H9 (cell line): ENCODE measurements at regions not wholly inside any gene's neighbourhood (a gene's known extent, or its start where the extent isn't known, plus 50 kb on each side); places are given as distances from the start of the nearest gene placed in this dataset.

Experiments
- DNase-seq: peaks from one replicate; pipeline ENCODE4 v3.0.0-alpha.2; 2017
- H2AFZ ChIP-seq: one replicate; pipeline ENCODE4 v1.6.1; 2013; ENCODE audit warnings: mild to moderate bottlenecking, low read length, control low read depth, moderate library complexity
- H2AK5ac ChIP-seq: 2 replicates; pipeline ENCODE4 v1.6.1; 2013; ENCODE audit warnings: low read length, control low read depth, mixed read lengths; ENCODE audit not compliant: insufficient read length
- H2BK120ac ChIP-seq: one replicate; pipeline ENCODE4 v1.6.1; 2013; ENCODE audit warnings: low read depth, mild to moderate bottlenecking, low read length, control low read depth, inconsistent platforms; ENCODE audit not compliant: poor library complexity, severe bottlenecking
- H2BK12ac ChIP-seq: 2 replicates; pipeline ENCODE4 v1.6.1; 2013; ENCODE audit warnings: low read length, control low read depth, mixed read lengths, low read depth; ENCODE audit not compliant: insufficient read length
- H2BK15ac ChIP-seq: 2 replicates; pipeline ENCODE4 v1.6.1; 2013; ENCODE audit warnings: low read depth, low read length, control low read depth
- H2BK20ac ChIP-seq: one replicate; pipeline ENCODE4 v1.6.1; 2013; ENCODE audit warnings: low read depth, mild to moderate bottlenecking, low read length, control low read depth, inconsistent platforms; ENCODE audit not compliant: poor library complexity, severe bottlenecking
- H2BK5ac ChIP-seq: 2 replicates; pipeline ENCODE4 v1.6.1; 2013; ENCODE audit warnings: low read length, control low read depth, mixed read lengths; ENCODE audit not compliant: insufficient read length
- H3K14ac ChIP-seq: 2 replicates; pipeline ENCODE4 v1.6.1; 2013; ENCODE audit warnings: low read length, control low read depth; ENCODE audit not compliant: insufficient read depth
- H3K18ac ChIP-seq: 2 replicates; pipeline ENCODE4 v1.6.1; 2013; ENCODE audit warnings: low read depth, mild to moderate bottlenecking, mixed read lengths, low read length, control low read depth; ENCODE audit not compliant: insufficient read length
- H3K23ac ChIP-seq: 2 replicates; pipeline ENCODE4 v1.6.1; 2013; ENCODE audit warnings: low read length, control low read depth, mixed read lengths, low read depth; ENCODE audit not compliant: insufficient read length
- H3K23me2 ChIP-seq: 2 replicates; pipeline ENCODE4 v1.6.1; 2013; ENCODE audit warnings: low read depth, mild to moderate bottlenecking, mixed read lengths, low read length, control low read depth; ENCODE audit not compliant: insufficient read length, poor library complexity, severe bottlenecking
- H3K27ac ChIP-seq: 2 replicates; pipeline ENCODE4 v1.5.1; 2013; ENCODE audit warnings: low read length, control low read depth, mixed read lengths, low read depth; ENCODE audit not compliant: insufficient read length
- H3K27me3 ChIP-seq: 2 replicates; pipeline ENCODE4 v1.6.1; 2013; ENCODE audit warnings: low read length, control low read depth, inconsistent platforms; ENCODE audit not compliant: insufficient read depth
- H3K4ac ChIP-seq: 2 replicates; pipeline ENCODE4 v1.6.1; 2013; ENCODE audit warnings: low read depth, mild to moderate bottlenecking, control low read depth, inconsistent platforms, low read length, moderate library complexity
- H3K4me1 ChIP-seq: 2 replicates; pipeline ENCODE4 v1.6.1; 2013; ENCODE audit warnings: low read length, control low read depth, inconsistent platforms; ENCODE audit not compliant: insufficient read depth
- H3K4me2 ChIP-seq: 2 replicates; pipeline ENCODE4 v1.6.1; 2013; ENCODE audit warnings: low read length, control low read depth, mixed read lengths; ENCODE audit not compliant: insufficient read length, insufficient read depth
- H3K56ac ChIP-seq: 2 replicates; pipeline ENCODE4 v1.6.1; 2013; ENCODE audit warnings: low read depth, mild to moderate bottlenecking, mixed read lengths, low read length, control low read depth; ENCODE audit not compliant: insufficient read length
- H3K79me1 ChIP-seq: 2 replicates; pipeline ENCODE4 v1.6.1; 2013; ENCODE audit warnings: low read depth, mild to moderate bottlenecking, moderate library complexity, low read length, control low read depth, inconsistent platforms; ENCODE audit not compliant: insufficient read depth, poor library complexity, severe bottlenecking
- H3K79me2 ChIP-seq: 2 replicates; pipeline ENCODE4 v1.6.1; 2013; ENCODE audit warnings: low read length, control low read depth, inconsistent platforms; ENCODE audit not compliant: insufficient read depth
- H3K9ac ChIP-seq: 2 replicates; pipeline ENCODE4 v1.6.1; 2013; ENCODE audit warnings: low read length, control low read depth, mixed read lengths; ENCODE audit not compliant: insufficient read length; ENCODE audit errors: extremely low read depth
- H3K9me3 ChIP-seq: one replicate; pipeline ENCODE4 v1.6.1; 2013; ENCODE audit warnings: low read depth, low read length, inconsistent platforms; ENCODE audit not compliant: control insufficient read depth
- H3T11ph ChIP-seq: one replicate; pipeline ENCODE4 v1.6.1; 2013; ENCODE audit warnings: mild to moderate bottlenecking, low read length, control low read depth, inconsistent platforms
- H4K20me1 ChIP-seq: one replicate; pipeline ENCODE4 v1.6.1; 2013; ENCODE audit not compliant: control insufficient read depth, insufficient read length, insufficient read depth
- H4K5ac ChIP-seq: 2 replicates; pipeline ENCODE4 v1.6.1; 2013; ENCODE audit warnings: low read depth, mild to moderate bottlenecking, mixed read lengths, low read length, control low read depth; ENCODE audit not compliant: insufficient read length
- H4K8ac ChIP-seq: replicated peaks from 2 replicates; pipeline ENCODE4 v1.6.1; 2013; ENCODE audit warnings: low read length, control low read depth, mixed read lengths, low read depth; ENCODE audit not compliant: insufficient read length
- H4K91ac ChIP-seq: 2 replicates; pipeline ENCODE4 v1.6.1; 2013; ENCODE audit warnings: low read depth, mild to moderate bottlenecking, moderate library complexity, mixed read lengths, low read length, control low read depth; ENCODE audit not compliant: insufficient read length
- H3K27ac Mint-ChIP-seq, 3 experiments: 2 replicates in 2 of 3; 3 replicates in 1 of 3; pipeline ENCODE4 v1.8.0; 2020 to 2021; ENCODE audit warnings: mixed read lengths in 3 of 3, mild to moderate bottlenecking in 1 of 3, moderate library complexity in 1 of 3
- H3K27me3 Mint-ChIP-seq: 2 replicates; pipeline ENCODE4 v1.8.0; 2021; ENCODE audit warnings: low read depth, mild to moderate bottlenecking, moderate library complexity, mixed read lengths
- H3K36me3 Mint-ChIP-seq, 3 experiments: 2 replicates in 2 of 3; 3 replicates in 1 of 3; pipeline ENCODE4 v1.8.0; 2020 to 2021; ENCODE audit warnings: low read depth in 3 of 3, mixed read lengths in 3 of 3; ENCODE audit not compliant: insufficient read depth in 1 of 3
- H3K4me1 Mint-ChIP-seq, 2 experiments: 2 replicates each; pipeline ENCODE4 v1.8.0; 2020; ENCODE audit warnings: mixed read lengths in 2 of 2
- H3K4me3 Mint-ChIP-seq, 2 experiments: 2 replicates in 1 of 2; 3 replicates in 1 of 2; pipeline ENCODE4 v1.8.0; 2020 to 2021; ENCODE audit warnings: mild to moderate bottlenecking in 2 of 2, mixed read lengths in 2 of 2, moderate library complexity in 1 of 2
- H3K9me3 Mint-ChIP-seq, 2 experiments: 2 replicates in 1 of 2; 3 replicates in 1 of 2; pipeline ENCODE4 v1.8.0; 2020; ENCODE audit warnings: mild to moderate bottlenecking in 2 of 2, mixed read lengths in 2 of 2, moderate library complexity in 1 of 2
- WGBS: extraction: QIAGEN DNeasy Blood & Tissue Kit; methylation state at CpG from one replicate; pipeline ENCODE4 v1.1.7; 2013; ENCODE audit warnings: missing lambda C conversion rate, low lambda C conversion rate, mixed read lengths; ENCODE audit not compliant: insufficient read length; ENCODE audit errors: extremely low coverage; 5-methylcytosine and 5-hydroxymethylcytosine counted together
- TF ChIP-seq, protein P1 (sequence below): fragments of 200-600 bp; sonication (generic); conservative IDR thresholded peaks from 3 replicates; pipeline ENCODE4 v1.8.0; 2021; ENCODE audit warnings: antibody characterized with exemption, mild to moderate bottlenecking

DNA sequence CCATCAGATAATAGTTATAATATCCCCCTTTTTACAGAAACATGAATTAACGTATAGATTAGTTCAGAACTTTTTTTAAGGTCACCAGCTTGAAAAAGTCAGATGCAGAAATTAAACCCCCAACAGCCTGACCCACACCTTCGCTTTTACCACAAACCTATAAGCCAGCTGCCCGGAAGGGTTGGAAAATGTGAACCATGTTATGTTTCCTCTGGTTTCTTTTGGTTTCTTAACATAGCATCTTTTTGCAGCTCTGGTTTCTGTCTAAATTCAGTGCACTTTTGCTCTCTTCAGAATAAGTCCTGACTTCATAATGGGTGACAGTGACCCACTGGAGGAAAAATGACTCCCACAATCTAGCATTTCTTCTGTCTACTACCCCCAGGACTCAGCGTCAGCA, 381.7 kb upstream of the DDX18 start:
- DNase-seq: no peak
- Histone ChIP-seq H2AK5ac (no peak overlapping the region), H3K79me2 (no peaks in the 10 kb centered on the region), H3K23ac (no peak overlapping the region), H3K9ac (no peak overlapping the region), H3K27ac (no peak overlapping the region), H2BK5ac (no peak overlapping the region), H3K4ac (no peak overlapping the region), H3T11ph (no peak overlapping the region), H2BK15ac (no peak overlapping the region), H3K4me2 (no peak overlapping the region), H3K9me3 (no peaks in the 10 kb centered on the region), H2BK12ac (no peak overlapping the region), H2AFZ (no peak overlapping the region), H3K4me1 (no peaks in the 10 kb centered on the region), H3K14ac (no peak overlapping the region), H3K23me2 (no peaks in the 10 kb centered on the region), H4K8ac (no peak overlapping the region), H3K79me1 (no peaks in the 10 kb centered on the region), H3K18ac (no peak overlapping the region), H4K20me1 (no peaks in the 10 kb centered on the region), H4K5ac (no peak overlapping the region), H3K56ac (no peak overlapping the region), H2BK120ac (no peak overlapping the region), H2BK20ac (no peak overlapping the region), H3K27me3 (no peaks in the 10 kb centered on the region), H4K91ac (no peak overlapping the region)
- no peaks in the 10 kb centered on the region for H3K36me3 Mint-ChIP-seq
- no peak overlapping the region for H3K4me3 Mint-ChIP-seq
- WGBS: no CpG with 5 or more reads among the region's 4 CpGs
- no peak overlapping the region; a peak in 1 of 7 replicates for H3K27ac Mint-ChIP-seq
- H3K27me3 Mint-ChIP-seq: no peaks in the 10 kb centered on the region
- no peaks in the 10 kb centered on the region for H3K9me3 Mint-ChIP-seq
- H3K4me1 Mint-ChIP-seq: no peaks in the 10 kb centered on the region
- TF ChIP-seq, protein P1, sequence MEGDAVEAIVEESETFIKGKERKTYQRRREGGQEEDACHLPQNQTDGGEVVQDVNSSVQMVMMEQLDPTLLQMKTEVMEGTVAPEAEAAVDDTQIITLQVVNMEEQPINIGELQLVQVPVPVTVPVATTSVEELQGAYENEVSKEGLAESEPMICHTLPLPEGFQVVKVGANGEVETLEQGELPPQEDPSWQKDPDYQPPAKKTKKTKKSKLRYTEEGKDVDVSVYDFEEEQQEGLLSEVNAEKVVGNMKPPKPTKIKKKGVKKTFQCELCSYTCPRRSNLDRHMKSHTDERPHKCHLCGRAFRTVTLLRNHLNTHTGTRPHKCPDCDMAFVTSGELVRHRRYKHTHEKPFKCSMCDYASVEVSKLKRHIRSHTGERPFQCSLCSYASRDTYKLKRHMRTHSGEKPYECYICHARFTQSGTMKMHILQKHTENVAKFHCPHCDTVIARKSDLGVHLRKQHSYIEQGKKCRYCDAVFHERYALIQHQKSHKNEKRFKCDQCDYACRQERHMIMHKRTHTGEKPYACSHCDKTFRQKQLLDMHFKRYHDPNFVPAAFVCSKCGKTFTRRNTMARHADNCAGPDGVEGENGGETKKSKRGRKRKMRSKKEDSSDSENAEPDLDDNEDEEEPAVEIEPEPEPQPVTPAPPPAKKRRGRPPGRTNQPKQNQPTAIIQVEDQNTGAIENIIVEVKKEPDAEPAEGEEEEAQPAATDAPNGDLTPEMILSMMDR: no peak
